A673 (cell line): ENCODE measurements at regions not wholly inside any gene's neighbourhood (a gene's known extent, or its start where the extent isn't known, plus 50 kb on each side); places are given as distances from the start of the nearest gene placed in this dataset.
"Not testable (repeated sequence)": the region's sequence is repeated elsewhere in the genome, so short reads cannot be mapped to it uniquely, and the experiment has no call there.

ENCODE experiments used
- BruUV-seq: library from RNA; stranded (reverse); fragments of 400-500 nt; replicated peaks from 2 replicates; lab custom pipeline; 2021; lab: Mats Ljungman, UMichigan
- CTCF ChIA-PET: fragments of 300-600 bp; sonication (Branson Sonifier 250); formaldehyde crosslinking; loops from one replicate; lab custom pipeline; 2022; ENCODE audit warnings: antibody characterized with exemption; lab: Charles Lee
- POLR2A ChIA-PET: fragments of 300-600 bp; sonication (Branson Sonifier 250); formaldehyde crosslinking; loops from one replicate; lab custom pipeline; 2022; ENCODE audit warnings: antibody characterized with exemption; ENCODE audit not compliant: low non-redundant PET; lab: Charles Lee
- DNase-seq: peaks from one replicate; pipeline ENCODE4 v3.0.0-alpha.2; 2015; ENCODE audit warnings: low spot score
- H3K27ac ChIP-seq: fragments of 200-600 bp; sonication (generic); 2 replicates; pipeline ENCODE4 v1.5.1; 2016; ENCODE audit warnings: mixed run types, low read depth, mild to moderate bottlenecking, mixed read lengths, antibody characterized with exemption, low read length; ENCODE audit not compliant: poor library complexity, severe bottlenecking
- H3K27me3 ChIP-seq: fragments of 200-600 bp; sonication (generic); replicated peaks from 2 replicates; pipeline ENCODE4 v1.6.1; 2017; ENCODE audit warnings: mixed run types, low read depth, mild to moderate bottlenecking, mixed read lengths, antibody characterized with exemption, low read length; ENCODE audit not compliant: insufficient read depth, poor library complexity
- H3K36me3 ChIP-seq: fragments of 200-600 bp; sonication (generic); 2 replicates; pipeline ENCODE4 v1.6.1; 2016; ENCODE audit warnings: mixed run types, mild to moderate bottlenecking, mixed read lengths, antibody characterized with exemption, low read length; ENCODE audit not compliant: insufficient read depth, poor library complexity, severe bottlenecking
- H3K4me1 ChIP-seq: fragments of 200-600 bp; sonication (generic); 2 replicates; pipeline ENCODE4 v1.6.1; 2017; ENCODE audit warnings: mixed run types, mild to moderate bottlenecking, mixed read lengths, antibody characterized with exemption, low read length; ENCODE audit not compliant: insufficient read depth, poor library complexity, severe bottlenecking
- H3K4me3 ChIP-seq: fragments of 200-600 bp; sonication (generic); 2 replicates; pipeline ENCODE4 v1.5.1; 2016; ENCODE audit warnings: low read depth, mixed run types, mild to moderate bottlenecking, mixed read lengths, low read length; ENCODE audit not compliant: poor library complexity, severe bottlenecking
- H3K9me3 ChIP-seq: fragments of 200-600 bp; sonication (generic); 2 replicates; pipeline ENCODE4 v1.6.1; 2016; ENCODE audit warnings: mixed run types, low read depth, mild to moderate bottlenecking, mixed read lengths, antibody characterized with exemption, low read length; ENCODE audit not compliant: poor library complexity, severe bottlenecking
- CTCF ChIP-seq: fragments of 300-800, 200-600 bp; sonication (generic); conservative IDR thresholded peaks from 2 replicates; pipeline ENCODE4 v1.5.1; 2017; ENCODE audit warnings: low read depth, mild to moderate bottlenecking, antibody characterized with exemption, low read length, moderate library complexity, mixed read lengths
- EZH2 ChIP-seq: fragments of 200-600 bp; sonication (generic); IDR thresholded peaks from 2 replicates; pipeline ENCODE4 v1.6.1; 2017; ENCODE audit warnings: borderline replicate concordance, low read depth, mild to moderate bottlenecking, mixed read lengths, antibody characterized with exemption, low read length; ENCODE audit not compliant: poor library complexity, severe bottlenecking
- intact Hi-C: fragments of 100-400 bp; cut with micrococcal nuclease; formaldehyde crosslinking; loops from one replicate; pipeline ENCODE4 v1.10.0; 2022; ENCODE audit not compliant: unreplicated experiment

GRCh38 chr5:135731034-135731433 lies 103.4 kb upstream of the SLC25A48 start:
- H3K27me3 ChIP-seq, BruUV-seq, H3K36me3 ChIP-seq, intact Hi-C loops, H3K9me3 ChIP-seq, POLR2A ChIA-PET, H3K27ac ChIP-seq, H3K4me3 ChIP-seq, DNase-seq: not testable (repeated sequence)
- CTCF ChIA-PET = interaction anchor here (1.0 kb wide), 1 partner anchor 104 kb away, joined by 3 read pairs; no protein-coding TSS in a partner anchor
- H3K4me1 ChIP-seq = peaks cover 10% of the 10 kb centered on the region

- H3K4me1 ChIP-seq = peaks cover 10% of the 10 kb centered on the region
- H3K4me3 ChIP-seq, POLR2A ChIA-PET, H3K27ac ChIP-seq, intact Hi-C loops, H3K9me3 ChIP-seq, BruUV-seq, H3K27me3 ChIP-seq, H3K36me3 ChIP-seq, DNase-seq: not testable (repeated sequence)
- CTCF ChIA-PET = interaction anchor here (0.6 to 1.7 kb wide), 5 partner anchors 105 to 447 kb away, joined by 3 to 9 read pairs (median 4); no protein-coding TSS in a partner anchor
These were observed 104.3 kb upstream of the SLC25A48 start for GRCh38 chr5:135730161-135730560.

DNA sequence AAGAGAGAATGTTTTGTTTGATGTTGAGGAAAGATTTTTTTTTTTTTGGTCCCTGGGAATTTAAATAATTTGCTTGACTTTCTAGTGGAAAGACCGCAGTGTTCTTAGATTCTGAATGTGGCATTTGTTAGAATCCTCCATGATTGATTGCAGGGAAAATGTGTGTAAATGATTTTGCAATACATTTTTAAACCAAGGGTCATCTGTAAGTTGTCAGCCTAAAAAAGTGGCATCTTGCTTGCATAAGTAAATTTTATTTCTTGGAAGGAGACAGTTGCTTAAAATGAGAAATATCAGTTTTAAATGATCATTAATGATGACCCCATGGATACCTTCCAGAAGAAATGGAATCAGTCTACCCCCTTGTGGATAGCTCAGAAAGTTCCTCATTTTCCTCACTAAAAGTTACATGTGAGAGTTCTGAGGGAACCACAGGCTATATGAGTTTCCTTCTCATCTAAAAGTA lies 105.1 kb upstream of the SLC25A48 start:
- Histone ChIP-seq H3K27me3 (no peaks in the 10 kb centered on the region), H3K9me3 (no peaks in the 10 kb centered on the region), H3K36me3 (no peaks in the 10 kb centered on the region), H3K27ac (peak overlapping the region; percentile 0), H3K4me1 (peaks cover 10% of the 10 kb centered on the region), H3K4me3 (no peak overlapping the region)
- POLR2A ChIA-PET = no interaction called here
- intact Hi-C loops = loop anchor here (1.0 to 2.0 kb wide), 2 partner anchors 169 to 267 kb away; no protein-coding TSS in a partner anchor
- TF ChIP-seq EZH2 (no peak), CTCF (peak; percentile 60)
- peak; percentile 43 for DNase-seq
- no TSS peak for BruUV-seq
- CTCF ChIA-PET = interaction anchor here (0.5 to 1.7 kb wide), 8 partner anchors 31 to 446 kb away, joined by 3 to 9 read pairs (median 4); no protein-coding TSS in a partner anchor

- POLR2A ChIA-PET = no interaction called here
- no TSS peak for BruUV-seq
- no peak for TF ChIP-seq EZH2
- TF ChIP-seq CTCF = no peak
These were observed 109.8 kb upstream of the SLC25A48 start for GRCh38 chr5:135724617-135725016.

More at GRCh38 chr5:135724617-135725016, 109.8 kb upstream of the SLC25A48 start:
- no peak for DNase-seq
- no peaks in the 10 kb centered on the region for H3K27me3 ChIP-seq
- CTCF ChIA-PET = no interaction called here
- H3K36me3 ChIP-seq = no peaks in the 10 kb centered on the region
- H3K27ac ChIP-seq = no peak overlapping the region
- H3K4me1 ChIP-seq = peaks cover 10% of the 10 kb centered on the region
- intact Hi-C loops = no loop called here
- no peaks in the 10 kb centered on the region for H3K9me3 ChIP-seq
- no peak overlapping the region for H3K4me3 ChIP-seq
